Colonic mucosa (tissue), 4 donors: ENCODE measurements at regions not wholly inside any gene's neighbourhood (a gene's known extent, or its start where the extent isn't known, plus 50 kb on each side); places are given as distances from the start of the nearest gene placed in this dataset.

ENCODE experiments used
- DNase-seq: peaks from one replicate; pipeline ENCODE4 v3.0.0-alpha.2; 2020
- H3K27ac ChIP-seq: fragments of 200-600 bp; one replicate; pipeline ENCODE4 v1.8.0; 2021
- H3K27me3 ChIP-seq: fragments of 200-600 bp; one replicate; pipeline ENCODE4 v1.8.0; 2021
- H3K36me3 ChIP-seq: fragments of 200-600 bp; one replicate; pipeline ENCODE4 v1.8.0; 2021
- H3K4me1 ChIP-seq: fragments of 200-600 bp; one replicate; pipeline ENCODE4 v1.8.0; 2021; ENCODE audit warnings: mild to moderate bottlenecking
- H3K4me3 ChIP-seq: fragments of 200-600 bp; one replicate; pipeline ENCODE4 v1.8.0; 2021
- H3K9ac ChIP-seq, 2 donors: one replicate each; pipeline ENCODE4 v1.7.0; 2013; ENCODE audit warnings: control low read depth in 2 of 2, low read depth in 2 of 2, low read length in 2 of 2
- H3K9me3 ChIP-seq: fragments of 200-600 bp; one replicate; pipeline ENCODE4 v1.8.0; 2021
- CTCF ChIP-seq: fragments of 200-600 bp; IDR thresholded peaks from one replicate; pipeline ENCODE4 v1.8.0; 2022; ENCODE audit warnings: antibody characterized with exemption, mild to moderate bottlenecking
- intact Hi-C: fragments of 100-400 bp; cut with DNase I; formaldehyde crosslinking; loops from one replicate; pipeline ENCODE4 v1.14.1; 2022
- donor health status: healthy.
- donor health status: DM: no; HTN: no; CAD: no.
- donor health status: DM: no; HTN: no; CAD: no.

- H3K4me1 ChIP-seq = no peaks in the 10 kb centered on the region
- TF ChIP-seq CTCF = no peak
- H3K27ac ChIP-seq = no peak overlapping the region
- H3K4me3 ChIP-seq = no peak overlapping the region
- H3K36me3 ChIP-seq = no peaks in the 10 kb centered on the region
- no peaks in the 10 kb centered on the region for H3K9me3 ChIP-seq
- H3K9ac ChIP-seq = no peak overlapping the region
- intact Hi-C loops = no loop called here
- no peaks in the 10 kb centered on the region for H3K27me3 ChIP-seq
- DNase-seq = no peak
Observed at GRCh38 chrX:150038315-150038714, 100.0 kb upstream of the EOLA2 start.

GRCh38 chrX:150038986-150039599 lies 100.8 kb upstream of the EOLA2 start:
- no peak for TF ChIP-seq CTCF
- intact Hi-C loops = no loop called here
- H3K27ac ChIP-seq = no peak overlapping the region
- H3K27me3 ChIP-seq = no peaks in the 10 kb centered on the region
- H3K36me3 ChIP-seq = no peaks in the 10 kb centered on the region
- no peak overlapping the region for H3K9ac ChIP-seq
- H3K4me3 ChIP-seq = no peak overlapping the region
- DNase-seq = no peak
- H3K4me1 ChIP-seq = no peaks in the 10 kb centered on the region
- H3K9me3 ChIP-seq = no peaks in the 10 kb centered on the region

- intact Hi-C loops = no loop called here
- H3K9ac ChIP-seq = no peak overlapping the region
- H3K4me3 ChIP-seq = no peak overlapping the region
- H3K9me3 ChIP-seq = no peaks in the 10 kb centered on the region
- H3K27me3 ChIP-seq = no peaks in the 10 kb centered on the region
- no peak for TF ChIP-seq CTCF
- H3K4me1 ChIP-seq = no peaks in the 10 kb centered on the region
- H3K36me3 ChIP-seq = no peaks in the 10 kb centered on the region
- H3K27ac ChIP-seq = no peak overlapping the region
- DNase-seq = no peak
Observed at GRCh38 chrX:150041208-150041607, 102.9 kb upstream of the EOLA2 start.

- Histone ChIP-seq H3K4me3 (no peak overlapping the region), H3K9ac (no peak overlapping the region), H3K36me3 (no peaks in the 10 kb centered on the region), H3K27ac (no peak overlapping the region), H3K9me3 (no peaks in the 10 kb centered on the region), H3K27me3 (no peaks in the 10 kb centered on the region), H3K4me1 (no peaks in the 10 kb centered on the region)
- intact Hi-C loops = no loop called here
- no peak for DNase-seq
- no peak for TF ChIP-seq CTCF
Observed at GRCh38 chrX:150044556-150044955, 106.3 kb upstream of the EOLA2 start.

- no peak for TF ChIP-seq CTCF
- intact Hi-C loops = no loop called here
- H3K4me3 ChIP-seq = no peak overlapping the region
Observed at GRCh38 chrX:150047818-150048217, 109.5 kb upstream of the EOLA2 start.

More at GRCh38 chrX:150047818-150048217, 109.5 kb upstream of the EOLA2 start:
- no peaks in the 10 kb centered on the region for H3K4me1 ChIP-seq
- no peak overlapping the region for H3K9ac ChIP-seq
- no peaks in the 10 kb centered on the region for H3K36me3 ChIP-seq
- H3K27me3 ChIP-seq = no peaks in the 10 kb centered on the region
- no peak overlapping the region for H3K27ac ChIP-seq
- H3K9me3 ChIP-seq = no peaks in the 10 kb centered on the region
- DNase-seq = no peak
